HG03060 (cell line): ENCODE measurements at regions not wholly inside any gene's neighbourhood (a gene's known extent, or its start where the extent isn't known, plus 50 kb on each side); places are given as distances from the start of the nearest gene placed in this dataset.
"Not testable (repeated sequence)": the region's sequence is repeated elsewhere in the genome, so short reads cannot be mapped to it uniquely, and the experiment has no call there.

Experiments used
- ATAC-seq: cut with Tn5 transposase; IDR thresholded peaks from one replicate; pipeline ENCODE4 v1.9.1; 2021; ENCODE audit warnings: low read depth, moderate number of reproducible peaks; ENCODE audit not compliant: unreplicated experiment

DNA sequence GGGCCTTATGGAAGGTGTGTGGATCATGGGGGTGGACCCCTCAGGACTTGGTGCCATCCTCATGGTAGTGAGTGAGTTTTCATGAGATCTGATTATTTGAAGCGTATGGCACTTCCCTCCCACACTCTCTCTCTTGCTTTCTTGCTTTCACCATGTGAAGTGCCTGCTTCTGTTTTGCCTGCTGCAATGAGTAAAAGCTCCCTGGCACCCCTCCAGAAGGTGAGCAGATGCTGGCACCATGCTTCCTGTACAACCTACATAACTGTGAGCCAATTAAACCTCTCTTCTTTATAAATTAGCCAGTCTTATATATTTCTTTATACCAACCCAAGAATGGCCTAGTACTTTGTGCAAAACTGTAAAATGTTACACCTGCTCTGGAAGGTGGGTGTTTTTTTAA, 396.8 kb upstream of the HS3ST5 start:
- no peak for ATAC-seq

DNA sequence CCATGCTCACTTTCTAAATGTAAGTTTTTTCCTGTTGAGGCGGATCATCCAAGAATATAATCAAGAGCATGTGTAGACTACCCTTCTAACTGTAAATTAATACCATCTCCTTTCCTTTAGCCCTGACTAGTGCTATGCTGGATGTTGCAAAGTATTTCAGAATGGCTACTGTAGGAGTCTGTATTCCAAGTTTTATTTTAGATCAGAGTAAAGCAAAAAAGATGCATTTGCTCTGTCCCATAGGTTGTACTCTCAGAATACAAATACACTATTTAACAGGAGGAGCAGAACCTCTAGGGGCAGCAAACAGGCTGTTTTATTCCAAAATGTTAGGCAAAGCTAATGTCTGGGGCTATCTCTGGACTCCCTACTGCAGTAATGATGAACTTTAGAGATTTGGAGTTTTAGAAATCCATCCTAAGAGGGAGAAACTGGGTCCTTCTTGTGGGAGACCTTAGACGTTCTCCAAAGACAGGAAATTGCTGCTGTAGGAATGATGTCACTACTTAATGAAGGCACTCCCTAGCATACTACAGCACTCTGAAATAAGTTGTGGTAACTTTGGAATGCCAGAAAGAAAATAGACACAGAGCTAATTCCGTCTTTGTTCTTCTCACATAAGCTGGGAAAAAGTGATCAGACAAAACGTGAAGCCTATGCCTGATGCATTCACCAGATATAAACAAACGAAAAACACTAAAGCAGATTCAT, 392.4 kb upstream of the HS3ST5 start:
- ATAC-seq: no peak

DNA sequence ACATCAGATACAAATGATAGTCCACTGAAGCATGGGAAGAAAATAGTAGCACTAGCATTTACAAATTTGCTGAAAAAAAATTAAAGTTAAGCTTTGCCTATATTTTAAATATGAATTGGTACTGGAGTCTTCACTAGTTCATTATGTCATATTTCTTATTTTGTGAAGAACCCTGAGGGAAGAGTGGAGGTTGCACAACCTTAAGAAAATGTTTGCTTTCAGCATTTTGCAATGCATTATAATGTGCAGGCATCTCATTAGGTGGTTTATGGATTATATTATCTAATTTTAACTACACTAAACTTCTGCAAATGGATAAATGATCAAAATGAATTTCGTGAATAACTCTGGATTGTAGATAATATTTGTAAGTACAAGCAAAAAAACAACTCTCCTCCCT, 390.8 kb upstream of the HS3ST5 start:
- ATAC-seq: no peak

DNA sequence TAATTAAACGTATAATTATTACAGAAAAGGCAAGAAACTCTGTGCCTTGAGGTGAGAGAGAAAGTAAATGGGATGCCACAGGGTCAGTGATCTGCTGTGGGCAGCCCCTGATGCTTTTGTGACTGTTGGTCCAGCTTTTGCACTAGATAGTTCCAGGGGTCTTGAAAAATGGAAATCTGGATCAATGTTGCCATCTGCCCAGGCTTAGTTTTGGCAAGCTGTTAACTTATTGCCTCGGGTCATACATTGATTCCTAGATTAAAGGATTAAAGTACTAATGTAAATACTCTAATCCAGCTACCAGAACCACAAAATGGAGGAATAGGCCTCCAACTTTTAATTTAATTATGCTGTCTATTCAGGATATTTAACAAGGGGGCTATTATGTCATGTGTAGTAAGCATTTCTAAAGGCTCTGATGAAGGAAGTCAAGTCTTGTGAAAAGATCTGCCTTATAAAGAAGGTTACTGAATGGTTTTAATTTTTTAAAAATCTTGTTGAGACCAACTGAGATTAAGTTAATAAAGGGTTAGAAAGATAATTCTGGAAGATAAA, 376.0 kb upstream of the HS3ST5 start:
- ATAC-seq: no peak

DNA sequence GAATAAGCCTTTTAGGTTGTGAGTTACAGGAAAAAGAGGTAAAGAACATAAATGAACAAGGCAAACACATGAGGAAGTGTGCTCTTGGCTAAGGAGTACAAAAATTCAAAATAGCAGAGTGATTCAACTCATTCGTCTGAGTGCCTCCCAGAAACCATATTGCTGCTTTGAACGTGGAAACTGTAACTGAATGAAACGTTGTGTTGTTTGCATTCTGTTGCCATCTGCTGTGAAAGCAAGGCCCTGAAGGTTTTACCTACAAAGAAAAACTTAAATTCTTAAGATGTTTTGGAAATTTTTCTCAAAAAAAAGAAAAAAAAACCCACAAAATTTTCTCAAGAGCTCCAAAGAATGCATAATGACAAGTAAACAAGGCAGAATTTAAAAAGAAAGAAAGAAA, 375.4 kb upstream of the HS3ST5 start:
- no peak for ATAC-seq

DNA sequence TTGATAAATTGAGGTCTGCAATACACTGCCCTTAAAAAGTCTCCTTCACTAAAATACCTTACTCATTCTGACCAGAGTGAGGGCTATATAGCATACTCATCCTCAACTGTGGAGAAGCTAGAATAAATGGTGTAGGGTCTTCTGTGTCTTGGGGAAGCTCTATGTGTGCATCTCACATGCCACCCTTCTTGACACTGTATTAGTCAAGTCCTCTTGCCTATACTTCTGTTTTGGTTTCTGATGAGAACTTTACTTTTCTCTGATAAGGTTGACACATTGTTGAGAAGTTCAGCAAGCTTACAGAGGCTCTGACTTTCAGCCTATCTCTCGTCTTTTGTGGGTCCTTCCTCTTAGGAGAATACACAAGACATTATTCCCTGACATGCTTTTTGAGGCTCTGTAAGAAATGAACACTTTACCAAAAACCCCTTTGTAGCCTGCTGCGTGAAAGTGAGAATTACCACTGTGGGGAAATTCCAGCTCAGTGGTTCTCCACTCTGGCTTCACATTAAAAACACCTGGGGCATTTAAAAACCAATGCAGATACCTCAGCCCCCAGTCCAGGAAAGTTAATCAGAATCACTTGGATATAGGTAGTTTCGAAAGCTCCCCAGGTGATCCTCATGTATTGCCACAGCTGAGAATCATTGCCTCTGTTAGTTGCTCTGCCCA, 372.1 kb upstream of the HS3ST5 start:
- ATAC-seq: no peak

DNA sequence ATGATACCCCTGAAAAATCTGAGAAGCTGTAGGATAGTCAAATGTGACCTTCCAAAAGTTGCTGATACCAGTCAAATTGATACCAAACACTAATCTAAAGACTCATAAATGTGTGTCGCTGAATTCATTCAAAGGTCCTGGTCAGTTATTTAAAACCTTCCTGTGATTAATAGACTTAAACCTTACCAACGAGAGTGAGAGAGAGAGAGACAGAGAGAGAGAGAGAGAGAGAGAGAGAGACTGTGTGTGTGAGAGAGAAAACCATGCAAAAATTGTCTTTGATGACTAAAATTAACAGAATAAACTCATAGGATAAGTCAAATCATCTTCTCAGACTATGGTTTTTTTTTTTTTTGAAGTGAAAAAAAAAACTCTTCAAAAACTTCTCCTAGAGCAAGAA, 370.9 kb upstream of the HS3ST5 start:
- peak; percentile 31 for ATAC-seq

DNA sequence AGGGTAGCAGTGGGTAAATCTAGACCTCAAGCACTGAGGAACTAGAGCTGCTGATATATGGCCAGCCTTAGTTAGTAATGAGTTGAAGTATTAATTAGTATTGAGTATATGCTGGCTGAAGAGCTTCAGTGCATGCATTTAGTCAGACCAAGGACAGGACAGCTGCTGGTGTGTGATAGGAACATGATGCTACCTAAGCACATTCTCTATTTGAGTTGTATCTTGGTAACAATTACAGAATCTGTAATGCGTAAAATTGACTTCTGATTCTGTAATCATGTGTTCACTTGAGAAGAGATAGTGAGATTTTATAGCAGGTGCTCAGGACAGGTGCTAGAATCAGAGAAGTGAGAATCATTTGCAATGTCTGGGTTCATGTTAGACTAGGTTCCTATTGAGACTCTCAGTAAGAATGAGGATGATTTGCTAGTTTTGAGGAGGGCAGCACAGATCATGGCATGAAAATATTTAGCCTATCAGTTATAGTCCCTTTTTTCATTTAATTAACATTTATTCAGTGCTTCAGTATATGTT, 369.4 kb upstream of the HS3ST5 start:
- ATAC-seq: no peak

DNA sequence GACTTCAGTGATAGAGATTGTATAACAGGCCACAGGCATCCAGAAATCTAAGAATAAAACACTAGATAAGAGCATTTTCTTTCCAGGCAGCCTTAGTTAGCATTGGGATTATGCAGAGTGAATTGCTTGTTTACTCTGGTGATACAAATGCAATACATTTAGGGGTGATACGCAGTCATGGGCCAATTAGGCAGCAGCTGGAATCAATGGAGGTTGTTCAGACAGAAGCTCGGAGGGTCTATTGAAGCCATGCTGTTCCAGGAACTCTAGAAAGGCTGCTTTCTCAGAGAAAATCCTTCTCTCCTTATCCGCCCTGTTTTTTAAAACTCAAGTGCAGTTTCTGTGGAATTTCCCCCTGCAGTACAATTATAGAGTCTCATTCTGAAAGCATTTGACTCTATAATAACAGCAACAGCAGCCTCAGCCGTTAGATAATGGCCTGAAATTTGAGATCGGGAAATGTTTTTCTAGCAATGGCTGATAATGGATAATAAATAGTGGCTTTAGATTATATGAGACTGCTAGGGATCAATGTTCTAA, 364.3 kb upstream of the HS3ST5 start:
- ATAC-seq: no peak

DNA sequence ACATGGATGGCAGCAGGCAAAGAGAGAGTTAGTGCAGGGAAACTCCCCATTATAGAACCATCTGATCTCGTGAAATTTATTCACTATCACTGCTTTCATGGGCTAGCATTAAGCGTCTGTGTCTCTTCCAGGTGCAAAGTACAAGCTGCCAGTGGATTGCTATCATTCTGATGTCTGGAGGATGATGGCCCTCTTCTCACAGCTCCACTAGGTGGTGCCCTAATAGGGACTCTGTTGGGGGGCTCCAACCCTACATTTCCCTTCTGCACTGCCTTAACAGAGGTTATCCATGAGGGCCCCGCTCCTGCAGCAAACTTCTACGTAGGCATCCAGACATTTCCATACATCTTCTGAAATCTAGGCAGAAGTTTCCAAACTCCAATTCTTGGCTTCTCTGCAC, 347.8 kb upstream of the HS3ST5 start:
- ATAC-seq: no peak

DNA sequence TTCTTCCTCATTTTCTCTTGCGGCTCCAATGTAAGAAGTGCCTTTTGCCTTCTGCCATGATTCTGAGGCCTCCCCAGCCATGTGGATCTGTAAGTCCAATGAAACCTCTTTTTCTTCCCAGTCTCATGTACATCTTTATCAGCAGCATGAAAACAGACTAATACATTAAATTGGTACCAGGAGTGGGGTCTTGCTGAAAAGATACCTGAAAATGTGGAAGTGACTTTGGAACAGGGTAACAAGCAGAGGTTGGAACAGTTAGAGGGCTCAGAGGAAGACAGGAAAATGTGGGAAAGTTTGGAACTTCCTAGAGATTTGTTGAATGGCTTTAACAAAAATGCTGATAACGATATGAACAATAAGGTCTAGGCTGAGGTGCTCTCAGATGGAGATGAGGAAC, 316.7 kb upstream of the HS3ST5 start:
- no peak for ATAC-seq

DNA sequence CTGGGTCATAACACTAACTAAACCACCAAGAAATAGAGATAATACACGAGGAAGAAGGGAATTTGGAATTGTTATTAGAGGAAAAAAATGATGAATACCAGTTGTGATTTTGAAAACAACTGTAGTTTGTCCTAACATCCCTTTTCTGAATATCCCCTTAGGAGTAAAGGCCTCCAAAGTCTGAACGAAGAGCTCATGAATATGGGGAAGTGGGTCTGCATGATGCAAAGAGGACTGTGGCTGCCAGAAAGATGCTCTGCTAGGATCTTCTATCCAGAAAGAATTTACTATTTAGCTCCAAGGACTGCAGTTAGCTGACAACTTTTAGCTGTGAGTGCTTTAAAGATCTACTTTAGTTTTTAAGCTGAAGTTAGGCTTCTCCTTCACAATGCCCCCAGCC, 308.8 kb upstream of the HS3ST5 start:
- no peak for ATAC-seq

DNA sequence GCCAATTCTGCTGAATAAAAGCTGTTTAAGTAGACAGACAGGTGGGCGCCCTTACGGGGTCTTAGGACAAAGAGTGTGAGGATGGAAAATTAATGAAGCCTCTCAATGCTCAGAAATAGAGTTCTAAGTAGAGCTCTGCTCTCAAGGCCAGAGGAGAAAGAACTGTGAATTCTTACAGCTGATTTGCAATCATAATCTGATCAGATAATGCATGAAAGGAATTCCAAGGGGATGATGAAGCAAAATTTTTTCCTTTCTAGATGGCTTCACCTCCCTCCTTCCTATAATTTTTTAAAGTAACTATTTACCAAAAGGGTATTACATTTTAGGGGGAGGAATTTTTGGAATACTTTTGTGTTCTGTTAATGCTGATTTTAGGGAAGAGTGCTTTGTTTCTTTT, 308.1 kb upstream of the HS3ST5 start:
- no peak for ATAC-seq

DNA sequence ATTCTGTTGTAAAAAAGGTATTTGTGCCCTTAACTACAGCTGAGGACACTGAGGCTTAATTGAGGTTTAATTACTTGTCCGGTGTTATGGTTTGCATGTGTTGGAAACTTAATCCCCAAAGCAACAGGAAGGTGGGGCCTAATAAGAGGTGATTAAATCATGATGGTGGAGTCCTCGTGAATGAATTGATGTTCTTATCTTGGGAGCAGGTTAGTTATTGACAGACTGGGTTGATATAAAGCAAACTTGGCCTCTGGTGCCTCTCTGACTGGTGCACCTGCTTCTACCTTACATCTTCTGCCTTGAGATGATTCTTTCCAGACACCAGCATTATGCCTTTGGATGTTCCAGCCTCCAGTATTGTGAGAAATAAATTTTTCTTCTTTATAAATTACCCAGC, 306.5 kb upstream of the HS3ST5 start:
- no peak for ATAC-seq

DNA sequence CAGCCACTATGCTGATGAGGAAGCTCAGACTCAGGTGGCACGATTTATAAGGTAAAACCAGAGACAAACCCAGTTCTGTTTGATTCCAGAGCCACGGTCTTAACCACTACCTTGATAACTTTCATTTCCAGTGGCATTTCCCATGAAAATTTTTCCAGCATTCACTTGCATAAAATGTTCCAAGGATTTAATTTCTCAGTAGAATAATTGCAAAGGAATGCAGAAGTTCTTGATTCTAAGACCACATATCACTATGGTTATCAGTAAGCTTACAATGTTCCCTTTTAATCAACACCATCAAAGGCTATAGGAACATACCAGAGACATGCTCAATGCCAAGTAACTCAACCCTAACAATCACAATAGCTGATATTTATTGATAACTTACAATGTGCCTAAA, 306.0 kb upstream of the HS3ST5 start:
- no peak for ATAC-seq

DNA sequence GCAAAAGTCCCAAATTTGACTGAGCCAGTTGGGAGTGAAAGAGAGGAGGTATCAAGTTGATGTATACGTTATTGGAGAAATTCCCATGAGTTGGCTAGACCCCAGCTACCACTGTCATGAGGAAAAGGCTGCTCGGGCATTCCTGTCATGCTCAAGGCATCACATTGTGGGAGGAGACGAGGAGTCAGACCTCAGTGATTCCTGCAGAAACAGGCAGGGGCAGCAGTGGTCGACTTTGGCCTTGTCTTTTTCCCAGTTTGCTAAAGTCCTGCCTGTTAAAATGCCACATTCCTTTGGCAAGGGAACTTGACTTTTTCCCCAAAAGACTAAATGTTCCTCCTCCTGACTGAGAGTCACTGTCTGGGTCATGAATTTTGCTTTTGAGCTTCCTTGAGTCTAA, 295.5 kb upstream of the HS3ST5 start:
- ATAC-seq: no peak

DNA sequence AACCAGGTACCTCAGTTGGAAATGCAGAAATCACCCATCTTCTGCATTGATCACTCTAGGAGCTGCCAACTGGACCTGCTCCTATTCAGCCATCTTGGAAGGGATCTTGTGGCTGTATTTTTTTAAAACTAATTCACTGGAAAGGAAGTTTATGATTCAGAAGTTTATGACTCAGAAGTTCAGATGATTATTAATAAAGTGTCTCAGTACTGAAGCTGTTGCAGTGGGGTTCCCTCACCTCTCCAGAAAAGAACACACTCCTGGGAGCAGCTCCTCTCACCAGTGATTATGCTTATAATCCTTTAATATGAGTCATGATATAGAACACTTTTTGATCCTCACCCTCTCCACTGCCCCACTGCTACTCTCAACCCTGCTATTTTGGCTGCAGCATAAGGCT, 291.2 kb upstream of the HS3ST5 start:
- no peak for ATAC-seq

DNA sequence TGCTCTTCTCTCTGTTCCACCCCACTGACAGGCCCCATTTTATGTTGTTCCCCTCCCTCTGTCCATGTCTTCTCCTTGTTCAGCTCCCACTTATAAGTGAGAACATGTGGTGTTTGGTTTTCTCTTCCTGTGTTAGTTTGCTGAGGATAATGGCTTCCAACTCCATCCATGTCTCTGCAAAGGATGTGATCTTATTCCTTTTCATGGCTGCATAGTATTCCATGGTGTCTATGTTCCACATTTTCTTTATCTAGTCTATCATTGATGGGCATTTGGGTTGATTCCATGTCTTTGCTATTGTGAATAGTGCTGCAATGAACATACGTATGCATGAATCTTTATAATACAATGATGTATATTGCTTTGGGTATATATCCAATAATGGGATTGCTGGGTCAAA, 283.4 kb upstream of the HS3ST5 start:
- ATAC-seq: not testable (repeated sequence)

DNA sequence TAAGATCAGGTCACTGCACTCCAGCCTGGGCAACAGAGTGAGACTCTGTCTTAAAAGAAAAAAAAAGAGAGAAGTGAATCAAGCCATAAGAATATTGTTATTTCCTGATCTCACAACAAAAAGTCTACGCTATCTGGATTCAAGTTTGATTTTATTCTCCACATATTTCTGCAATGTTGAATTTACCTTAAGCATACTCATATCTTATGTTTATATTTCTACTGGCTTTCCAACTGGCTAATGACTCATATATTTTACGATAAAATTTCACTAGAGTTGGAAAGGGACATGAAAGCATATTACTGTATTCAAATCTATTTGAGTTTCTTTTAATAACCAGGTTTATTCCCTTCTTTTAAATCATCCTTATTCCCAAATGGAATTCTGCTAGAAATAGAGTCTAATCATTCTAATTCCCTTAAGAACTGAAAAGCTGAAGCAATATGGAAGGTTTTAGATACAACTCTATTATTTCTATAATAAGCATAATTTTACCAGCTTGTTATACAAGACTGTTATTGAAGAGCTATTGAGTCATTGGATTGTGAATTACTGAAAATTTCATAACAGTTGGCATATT, 276.9 kb upstream of the HS3ST5 start:
- ATAC-seq: no peak

DNA sequence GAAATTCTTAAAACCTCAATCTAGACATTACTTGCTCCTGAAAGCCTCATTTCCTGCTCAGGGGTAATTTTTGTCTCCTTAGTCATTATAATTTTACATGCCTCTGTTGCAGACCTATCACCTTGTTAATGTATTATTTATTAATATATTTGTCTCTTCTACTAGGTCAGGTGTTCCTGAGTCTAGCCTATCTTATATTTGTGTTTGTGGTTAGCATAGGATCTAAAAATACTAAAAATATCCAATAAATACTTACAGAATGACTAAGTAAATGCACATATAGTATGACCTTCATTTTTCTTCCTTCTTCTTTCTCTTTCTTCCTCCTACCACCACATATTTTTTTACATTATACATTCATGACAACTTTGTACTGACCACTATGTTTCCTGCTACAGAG, 268.9 kb upstream of the HS3ST5 start:
- ATAC-seq: no peak

DNA sequence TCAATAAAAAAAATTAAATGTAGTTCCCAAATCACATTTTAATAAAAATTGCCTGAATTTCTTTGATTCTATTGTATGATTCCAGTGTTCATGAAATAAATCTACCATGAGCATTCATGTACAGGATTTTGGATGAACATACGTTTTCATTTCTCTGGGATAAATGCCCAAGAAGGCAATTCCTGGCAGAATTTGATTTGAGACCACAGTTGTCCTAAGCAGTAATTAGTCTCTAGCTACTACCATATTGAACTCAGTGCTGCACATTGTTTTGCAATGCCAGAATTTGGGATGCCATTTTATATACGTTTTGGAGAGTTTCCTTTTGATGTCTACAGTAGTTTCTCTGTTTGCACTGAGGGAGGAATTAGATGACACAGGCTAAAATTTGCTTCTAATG, 265.3 kb upstream of the HS3ST5 start:
- no peak for ATAC-seq
